ENCODE measurements at regions not wholly inside any gene's neighbourhood (a gene's known extent, or its start where the extent isn't known, plus 50 kb on each side); places are given as distances from the start of the nearest gene placed in this dataset.

DNA sequence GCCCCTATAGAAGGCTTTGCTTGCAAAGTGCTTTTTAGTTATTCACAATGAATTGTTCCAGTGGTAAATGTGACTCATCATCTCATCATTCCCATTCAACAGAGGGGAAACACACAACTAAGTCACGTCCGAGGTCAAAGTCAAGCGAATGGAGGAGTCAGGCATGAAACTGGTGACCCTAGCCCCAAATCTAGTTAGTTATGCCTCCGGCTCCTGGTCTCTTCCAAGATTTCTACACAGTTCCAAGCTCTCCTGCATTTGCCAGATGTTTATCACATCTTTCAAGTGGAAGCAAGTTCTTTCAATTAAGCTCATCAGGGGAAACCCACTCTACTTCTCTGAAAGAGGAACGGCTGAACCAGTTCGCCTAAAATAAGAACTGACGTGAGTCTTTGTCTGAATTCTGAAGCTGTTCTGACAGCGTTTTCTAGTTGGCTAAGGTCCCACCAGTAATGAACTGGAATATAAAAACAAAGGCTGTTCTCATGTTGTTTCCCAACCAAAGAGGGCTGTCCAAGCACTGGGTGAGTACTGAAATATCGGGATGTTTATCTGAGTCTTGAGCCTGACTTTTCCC, 140.9 kb upstream of the NRBF2 start:
- TF ChIP-seq, protein P1, sequence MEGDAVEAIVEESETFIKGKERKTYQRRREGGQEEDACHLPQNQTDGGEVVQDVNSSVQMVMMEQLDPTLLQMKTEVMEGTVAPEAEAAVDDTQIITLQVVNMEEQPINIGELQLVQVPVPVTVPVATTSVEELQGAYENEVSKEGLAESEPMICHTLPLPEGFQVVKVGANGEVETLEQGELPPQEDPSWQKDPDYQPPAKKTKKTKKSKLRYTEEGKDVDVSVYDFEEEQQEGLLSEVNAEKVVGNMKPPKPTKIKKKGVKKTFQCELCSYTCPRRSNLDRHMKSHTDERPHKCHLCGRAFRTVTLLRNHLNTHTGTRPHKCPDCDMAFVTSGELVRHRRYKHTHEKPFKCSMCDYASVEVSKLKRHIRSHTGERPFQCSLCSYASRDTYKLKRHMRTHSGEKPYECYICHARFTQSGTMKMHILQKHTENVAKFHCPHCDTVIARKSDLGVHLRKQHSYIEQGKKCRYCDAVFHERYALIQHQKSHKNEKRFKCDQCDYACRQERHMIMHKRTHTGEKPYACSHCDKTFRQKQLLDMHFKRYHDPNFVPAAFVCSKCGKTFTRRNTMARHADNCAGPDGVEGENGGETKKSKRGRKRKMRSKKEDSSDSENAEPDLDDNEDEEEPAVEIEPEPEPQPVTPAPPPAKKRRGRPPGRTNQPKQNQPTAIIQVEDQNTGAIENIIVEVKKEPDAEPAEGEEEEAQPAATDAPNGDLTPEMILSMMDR (IDR thresholded peaks at IDR 0.05), result no peak
- TF ChIP-seq POLR2A (IDR thresholded peaks at IDR 0.05), result no peak

Measured in adrenal gland (tissue), 5 donors.